DLD1 (cell line): ENCODE measurements at regions not wholly inside any gene's neighbourhood (a gene's known extent, or its start where the extent isn't known, plus 50 kb on each side); places are given as distances from the start of the nearest gene placed in this dataset.

Source experiments
- in situ Hi-C: cut with HindIII; loops from 2 replicates; pipeline ENCODE4 v1.10.0; 2017; ENCODE audit warnings: low sequenced_read_pairs

- in situ Hi-C loops: no loop called here
Measured at GRCh38 chr12:126144603-126145002, 1079.4 kb downstream of the AACS start.

DNA sequence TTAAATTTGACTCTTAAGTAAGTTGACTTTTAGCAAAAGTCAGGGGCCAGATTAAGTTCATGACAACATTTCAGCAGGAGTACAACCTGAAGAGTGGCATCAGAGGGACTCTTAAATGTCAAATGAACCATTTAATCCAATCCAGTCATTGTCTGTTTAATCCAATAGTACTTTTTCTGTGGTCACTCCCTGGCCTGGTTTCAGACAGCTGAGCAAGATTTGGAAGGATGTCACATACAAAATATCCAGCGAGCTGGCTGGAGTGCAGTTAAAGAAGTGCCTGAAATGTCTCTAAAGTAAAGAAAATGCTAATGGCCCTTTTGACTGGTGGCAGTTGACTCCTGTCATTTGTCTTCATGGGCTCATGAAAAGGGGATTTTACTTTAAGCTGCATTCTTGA, 1082.1 kb downstream of the AACS start:
- in situ Hi-C loops: no loop called here

DNA sequence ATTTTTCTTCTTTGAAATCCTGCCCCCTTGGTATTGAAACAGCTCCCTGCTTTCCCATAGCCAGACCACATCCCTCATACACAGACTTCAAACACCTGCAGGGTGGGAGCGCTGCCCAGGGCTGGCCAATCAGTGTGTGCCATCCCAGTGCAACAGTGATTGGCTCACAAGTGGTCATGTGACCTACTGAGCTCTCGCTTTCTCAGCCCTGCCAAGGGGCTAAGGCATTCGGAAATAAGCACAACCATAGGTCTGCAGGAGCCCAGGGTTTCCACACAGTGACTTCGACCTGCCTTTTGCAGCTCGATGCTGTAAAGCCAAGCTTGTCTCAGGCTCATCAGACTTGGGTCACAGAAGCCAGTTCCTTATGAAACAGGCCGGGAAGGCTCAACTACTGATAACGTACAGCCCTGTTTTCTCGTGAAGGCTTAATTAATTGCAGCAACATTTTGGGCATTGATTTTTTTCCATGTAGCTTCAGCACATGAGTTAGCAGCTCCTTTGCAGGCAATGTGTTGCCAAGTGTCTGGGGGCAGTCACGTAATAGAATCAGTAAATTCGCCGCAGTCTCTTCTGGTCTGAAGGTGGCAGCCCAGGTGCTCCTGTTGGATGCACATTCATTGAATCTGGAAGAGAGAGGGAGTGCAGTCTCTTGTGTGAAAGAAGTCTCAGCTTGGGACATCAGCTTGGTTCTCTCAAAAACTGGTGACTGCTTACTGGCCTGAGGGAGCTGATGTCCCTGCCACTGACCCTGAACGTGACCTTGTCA, 1091.8 kb downstream of the AACS start:
- in situ Hi-C loops: no loop called here

DNA sequence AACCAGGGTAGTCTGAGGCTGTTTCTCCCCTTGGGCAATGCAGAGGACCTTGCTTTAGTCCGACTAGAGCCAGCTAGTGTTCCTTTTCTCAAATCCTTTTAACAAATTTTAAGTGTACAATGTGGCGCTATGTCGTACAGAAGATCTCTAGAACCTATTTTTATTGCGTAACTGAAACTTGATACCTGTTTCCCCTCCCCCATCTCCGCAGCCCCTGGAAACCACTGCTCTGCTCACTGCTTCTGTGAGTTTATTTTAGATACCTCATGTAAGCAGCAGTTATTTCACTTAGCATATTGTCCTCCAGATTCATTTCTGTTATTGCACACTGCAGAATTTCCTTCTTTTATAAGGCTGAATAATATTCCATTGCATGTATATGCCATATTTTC, 1092.3 kb downstream of the AACS start:
- in situ Hi-C loops: no loop called here

DNA sequence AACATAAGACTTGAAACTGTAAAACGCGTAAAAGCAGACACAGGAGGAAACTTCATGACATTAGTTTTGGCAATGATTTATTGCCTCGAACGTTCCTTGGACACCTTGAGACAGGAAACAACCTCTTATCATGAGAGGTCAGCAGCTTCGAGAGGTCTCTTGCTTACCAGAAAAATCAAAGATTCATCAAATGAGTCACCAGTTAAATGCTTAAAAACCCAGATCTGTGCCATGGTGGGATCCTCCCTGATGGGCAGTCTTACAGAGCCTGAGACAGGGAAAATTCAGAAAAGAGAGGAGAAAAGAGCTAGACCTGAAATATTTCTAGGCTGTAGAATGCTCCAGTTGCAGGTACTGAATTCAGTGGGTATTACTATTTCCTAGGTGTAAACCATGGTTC, 1093.9 kb downstream of the AACS start:
- in situ Hi-C loops: no loop called here

GRCh38 chr12:126160912-126161311, 1095.7 kb downstream of the AACS start:
- in situ Hi-C loops: no loop called here

- in situ Hi-C loops: no loop called here
Measured at GRCh38 chr12:126163984-126164383, 1098.7 kb downstream of the AACS start.

- in situ Hi-C loops: no loop called here
Measured at GRCh38 chr12:126171937-126172559, 1106.8 kb downstream of the AACS start.

DNA sequence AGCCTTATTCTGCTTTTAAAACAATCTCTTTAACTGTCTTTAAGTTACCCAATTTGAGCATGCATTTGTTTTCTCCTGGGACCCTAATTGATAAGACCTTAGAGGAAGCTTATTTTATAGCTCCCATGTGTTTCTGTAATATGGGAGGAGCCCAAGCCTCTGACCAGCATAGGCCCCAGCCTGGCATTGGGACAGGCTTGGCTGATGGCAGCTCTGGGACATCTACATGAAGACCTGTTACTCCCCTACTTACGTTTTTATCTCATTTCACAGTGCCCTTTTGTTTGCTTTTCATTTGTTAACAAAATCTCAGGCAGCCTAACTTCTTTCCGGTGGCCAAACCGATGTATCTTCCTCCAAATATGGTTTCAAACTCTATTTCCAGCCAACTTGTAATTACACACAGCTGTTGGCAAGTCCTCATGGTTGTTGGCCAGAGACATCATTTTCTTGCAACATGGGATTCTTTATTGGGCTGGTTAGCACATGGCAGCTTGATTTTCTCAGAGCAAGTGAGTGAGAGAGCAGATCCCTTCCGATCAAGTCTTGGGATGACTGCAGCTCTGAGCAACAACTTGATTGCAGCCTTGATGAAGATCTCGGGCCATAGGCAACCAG, 1117.5 kb downstream of the AACS start:
- in situ Hi-C loops: no loop called here

DNA sequence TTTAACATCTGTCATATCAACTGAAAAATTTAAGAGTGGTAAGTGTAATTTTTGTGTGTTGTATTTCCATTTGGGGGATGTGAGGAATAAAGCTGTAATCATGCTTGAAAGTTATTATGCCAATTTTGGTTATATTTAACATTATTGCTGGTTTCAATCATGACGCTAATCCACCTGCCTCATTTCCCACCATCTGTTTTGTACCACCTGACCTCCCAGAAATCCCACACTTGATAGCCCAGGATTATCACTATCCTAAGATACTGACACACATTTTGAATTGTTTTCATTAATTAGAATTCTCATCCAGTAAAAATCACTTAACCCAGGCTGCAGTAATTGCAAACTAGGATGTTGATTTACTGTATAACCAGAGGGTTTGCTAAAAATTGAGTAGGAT, 1119.8 kb downstream of the AACS start:
- in situ Hi-C loops: no loop called here

- in situ Hi-C loops: no loop called here
Measured at GRCh38 chr12:126189856-126190255, 1124.6 kb downstream of the AACS start.

- in situ Hi-C loops: no loop called here
Measured at GRCh38 chr12:126191031-126191891, 1126.0 kb downstream of the AACS start.

DNA sequence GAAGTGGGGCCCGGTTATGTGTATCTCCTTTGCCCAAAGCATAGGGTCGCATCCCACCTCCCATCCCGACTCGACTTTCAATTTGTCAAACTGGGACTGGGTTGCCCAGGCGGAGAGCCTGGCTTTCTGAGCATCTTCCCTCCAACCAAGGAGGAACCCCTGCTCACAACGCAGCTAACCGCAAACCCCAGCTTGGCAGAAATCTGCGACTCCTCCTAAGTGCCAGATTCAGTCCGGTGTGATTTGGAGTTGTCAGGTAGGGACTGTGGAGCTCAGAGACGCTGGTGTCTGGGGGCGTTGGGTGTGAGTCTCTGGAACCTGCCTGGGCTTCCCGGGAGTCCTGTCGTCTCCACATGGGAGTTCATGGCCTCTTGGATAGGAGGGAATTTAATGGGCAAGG, 1126.7 kb downstream of the AACS start:
- in situ Hi-C loops: no loop called here

GRCh38 chr12:126193190-126193589, 1128.0 kb downstream of the AACS start:
- in situ Hi-C loops: no loop called here

DNA sequence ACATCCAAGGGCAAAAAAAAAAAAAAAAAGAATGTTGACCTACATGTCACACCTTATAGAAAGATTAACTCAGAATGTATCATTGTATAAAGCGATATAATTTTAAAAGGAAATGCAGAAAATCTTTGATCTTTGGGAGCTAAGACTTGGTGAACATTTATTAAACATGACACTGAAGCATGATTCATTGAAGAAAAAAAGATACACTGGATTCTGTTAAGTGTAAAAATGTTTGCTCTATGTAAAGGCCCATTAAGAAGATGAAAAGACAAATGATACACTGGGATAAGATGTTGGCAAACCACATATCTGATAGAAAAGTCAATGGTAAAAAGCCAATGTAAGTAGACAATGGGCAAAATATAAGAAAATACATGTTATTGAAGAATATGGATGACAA, 1131.0 kb downstream of the AACS start:
- in situ Hi-C loops: no loop called here

DNA sequence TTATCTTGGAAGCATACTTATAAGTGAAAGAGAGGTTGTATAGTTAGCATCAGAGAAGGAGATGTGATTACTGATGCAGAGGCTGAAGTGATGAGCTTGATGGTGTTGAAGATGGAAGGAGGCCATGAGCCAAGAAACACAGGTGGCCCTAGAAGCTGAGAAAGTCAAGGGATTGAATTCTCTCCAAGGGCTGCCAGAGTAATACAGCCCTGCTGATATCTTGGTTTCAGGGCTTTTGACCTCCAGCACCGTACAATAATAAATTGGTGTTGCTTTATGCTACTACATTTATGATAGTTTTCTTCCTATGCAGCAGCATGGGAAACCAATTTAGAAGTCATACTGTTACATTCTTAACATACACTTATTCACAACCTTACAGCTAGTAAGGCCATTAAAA, 1133.3 kb downstream of the AACS start:
- in situ Hi-C loops: no loop called here

- in situ Hi-C loops: no loop called here
Measured at GRCh38 chr12:126198966-126199692, 1133.9 kb downstream of the AACS start.

DNA sequence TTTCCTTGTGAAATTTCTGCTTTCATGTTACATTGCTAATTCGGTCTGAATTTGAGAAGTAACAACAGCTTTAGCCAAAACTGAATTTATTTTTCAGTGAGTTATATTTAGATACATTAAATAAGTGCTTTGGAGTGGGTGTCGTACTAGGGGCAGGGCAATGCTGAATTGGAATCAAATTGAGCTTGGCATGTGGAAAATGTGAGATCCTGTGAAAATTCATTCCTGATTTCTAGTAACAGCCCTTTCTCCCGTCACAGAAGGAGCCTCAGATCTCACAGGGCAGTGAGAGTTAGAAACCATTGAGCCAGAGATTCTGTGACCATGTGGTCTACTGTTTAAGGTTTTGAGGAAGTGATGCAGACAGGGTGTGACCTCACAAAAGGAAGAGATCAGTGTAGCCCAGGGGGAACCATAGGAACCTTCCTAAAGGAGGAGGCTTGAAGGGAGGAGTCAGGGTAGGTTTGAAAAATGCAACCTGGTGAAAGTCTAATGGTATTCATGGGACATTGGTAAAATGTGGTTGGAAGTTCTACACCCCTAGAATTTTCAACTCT, 1136.8 kb downstream of the AACS start:
- in situ Hi-C loops: no loop called here

DNA sequence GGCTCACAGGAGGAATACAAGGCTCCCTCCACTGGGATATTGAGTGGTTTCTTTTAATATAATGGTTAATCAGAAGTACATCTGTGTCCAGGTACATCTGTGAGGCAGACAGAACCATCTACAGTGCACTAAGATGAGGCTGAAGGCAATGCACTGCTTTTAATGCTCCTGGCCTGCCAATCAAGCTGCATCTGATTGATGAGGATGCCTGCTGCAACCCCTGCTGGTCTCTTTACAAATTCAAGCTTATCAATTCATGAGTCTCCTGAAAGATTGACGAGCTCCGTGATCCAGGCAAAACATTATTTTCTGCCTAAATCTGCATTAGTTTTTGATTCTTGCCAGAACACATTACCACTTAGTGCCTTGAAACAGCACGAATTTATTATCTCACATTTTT, 1139.1 kb downstream of the AACS start:
- in situ Hi-C loops: no loop called here

- in situ Hi-C loops: no loop called here
Measured at GRCh38 chr12:126210026-126210425, 1144.8 kb downstream of the AACS start.
